Stimulated activated CD8-positive, alpha-beta memory T cell treated with anti-CD3 and anti-CD28 coated beads, Interleukin-15, amount 100 ng/mL, for 4 hours (primary cell): ENCODE measurements at regions not wholly inside any gene's neighbourhood (a gene's known extent, or its start where the extent isn't known, plus 50 kb on each side); places are given as distances from the start of the nearest gene placed in this dataset.
"Not testable (repeated sequence)": the region's sequence is repeated elsewhere in the genome, so short reads cannot be mapped to it uniquely, and the experiment has no call there.

Experiments
- DNase-seq, 2 donors: peaks; one replicate each; pipeline ENCODE4 v3.0.0-alpha.2; 2020; ENCODE audit warnings: low read depth in 2 of 2

- DNase-seq: no peak
These were observed 566.4 kb upstream of the C16orf82 start for GRCh38 chr16:26500326-26500725.

GRCh38 chr16:26505496-26505895 lies 561.2 kb upstream of the C16orf82 start:
- no peak for DNase-seq

- DNase-seq: not testable (repeated sequence)
These were observed 557.8 kb upstream of the C16orf82 start for GRCh38 chr16:26508946-26509345.

DNA sequence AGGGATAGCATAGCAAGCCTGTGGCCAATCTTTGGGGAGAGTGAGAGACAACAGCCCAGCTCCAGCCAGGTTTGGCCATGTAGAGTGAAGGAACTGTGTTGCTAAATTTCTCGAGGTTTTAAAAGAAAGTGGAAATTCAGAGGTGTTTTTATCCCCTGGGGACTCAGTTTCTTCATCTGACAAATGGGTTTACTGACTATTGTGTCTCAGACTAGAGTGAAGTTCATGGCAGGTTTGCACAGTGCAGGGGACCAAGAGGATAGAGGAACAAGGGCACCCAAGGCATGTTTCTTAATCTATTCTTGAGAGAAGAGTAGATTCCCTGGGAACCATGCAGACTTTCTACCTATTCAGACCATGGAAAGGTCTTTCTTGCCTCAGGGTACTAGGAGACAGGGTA lies 555.8 kb upstream of the C16orf82 start:
- no peak for DNase-seq

DNA sequence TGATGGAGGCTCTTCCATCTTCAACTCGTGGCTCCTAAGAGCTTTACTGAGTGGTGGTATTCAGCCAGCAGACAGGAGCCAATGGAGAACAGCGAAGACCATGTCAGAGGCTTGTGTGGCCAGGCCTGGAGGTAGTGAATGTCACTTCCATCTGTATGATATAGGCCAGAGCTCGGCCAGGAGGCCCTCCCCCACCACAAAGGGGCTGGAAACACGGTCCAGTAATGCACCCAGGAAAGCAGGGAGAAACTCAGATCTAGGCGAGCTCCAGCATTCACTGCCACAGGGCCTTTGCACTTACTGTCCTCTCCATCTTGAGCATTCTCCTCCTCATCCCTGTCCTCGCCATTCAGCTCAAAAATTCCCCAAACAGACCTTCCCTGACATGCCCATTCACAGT lies 555.3 kb upstream of the C16orf82 start:
- DNase-seq: no peak

- DNase-seq: no peak
These were observed 545.1 kb upstream of the C16orf82 start for GRCh38 chr16:26521626-26522025.

DNA sequence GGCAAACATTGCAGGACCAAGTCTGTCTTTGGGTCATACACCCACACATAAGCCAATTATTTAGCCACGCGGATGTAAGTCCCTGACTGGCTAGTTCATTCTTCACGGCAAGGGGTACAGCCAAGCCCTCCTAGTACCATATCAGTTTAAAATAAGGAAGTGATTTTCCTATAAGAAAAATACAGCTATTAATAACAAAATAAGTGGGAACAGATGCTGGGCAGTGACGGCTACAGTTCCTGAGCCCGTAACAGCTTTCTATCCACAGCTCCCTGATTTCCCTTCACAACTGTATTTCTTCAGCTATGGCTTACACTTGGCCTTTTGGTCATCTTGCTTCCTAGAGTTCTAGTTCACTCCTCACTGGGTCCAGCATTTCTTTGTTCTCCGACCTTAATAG lies 542.4 kb upstream of the C16orf82 start:
- DNase-seq: no peak

GRCh38 chr16:26524846-26525245 lies 541.9 kb upstream of the C16orf82 start:
- no peak for DNase-seq

GRCh38 chr16:26525856-26526255 lies 540.9 kb upstream of the C16orf82 start:
- no peak for DNase-seq

- DNase-seq: no peak
These were observed 540.1 kb upstream of the C16orf82 start for GRCh38 chr16:26526633-26527032.

GRCh38 chr16:26530584-26531289 lies 536.0 kb upstream of the C16orf82 start:
- DNase-seq: no peak

DNA sequence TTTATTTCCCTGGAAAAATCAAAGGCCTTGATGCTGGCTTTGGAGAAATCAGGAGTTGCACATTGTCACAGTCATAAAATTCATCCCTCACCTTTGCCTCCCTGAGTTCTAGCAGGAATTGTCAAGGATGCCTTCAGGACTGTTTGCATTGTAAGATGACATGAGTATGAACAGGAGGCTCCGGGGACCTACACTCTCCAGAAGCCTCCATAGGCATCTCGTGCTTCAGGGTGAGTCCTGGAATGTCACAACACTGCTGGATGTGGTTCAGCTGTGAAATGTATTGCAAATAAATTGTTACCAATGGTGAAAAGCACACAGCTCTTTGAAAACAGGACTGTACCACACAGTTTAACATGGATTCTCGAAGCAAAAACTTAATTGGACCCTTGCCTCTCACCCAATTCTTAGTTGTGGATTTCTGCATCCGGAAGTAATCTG lies 535.4 kb upstream of the C16orf82 start:
- no peak for DNase-seq

- no peak for DNase-seq
These were observed 534.3 kb upstream of the C16orf82 start for GRCh38 chr16:26532456-26532855.

GRCh38 chr16:26542198-26542597 lies 524.5 kb upstream of the C16orf82 start:
- DNase-seq: no peak

- DNase-seq: no peak
These were observed 520.2 kb upstream of the C16orf82 start for GRCh38 chr16:26546573-26546972.

GRCh38 chr16:26547681-26548080 lies 519.0 kb upstream of the C16orf82 start:
- no peak for DNase-seq

DNA sequence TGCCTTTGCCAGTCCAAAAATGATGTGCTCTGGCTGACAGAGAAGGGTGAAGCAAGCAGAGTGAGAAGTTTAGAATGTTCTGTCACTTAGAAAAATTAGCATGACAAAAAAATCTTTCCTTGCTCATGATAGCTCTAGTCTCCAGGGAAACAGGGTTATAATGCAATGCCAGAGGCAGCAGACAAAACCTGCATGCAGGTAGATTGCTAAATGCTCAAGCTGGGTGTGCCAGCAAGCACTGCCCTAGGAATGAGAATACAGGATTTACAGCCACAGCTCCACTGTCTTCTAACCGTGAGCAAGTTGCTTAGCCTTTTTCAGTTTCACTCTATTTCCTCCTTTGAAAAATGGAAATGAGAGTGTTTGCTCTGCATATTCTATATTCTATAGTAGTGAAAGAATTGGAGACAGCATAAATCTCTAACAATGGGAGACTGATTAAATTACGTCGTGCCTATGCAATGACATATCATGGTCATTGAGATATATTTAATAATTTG lies 516.6 kb upstream of the C16orf82 start:
- DNase-seq: no peak

GRCh38 chr16:26554030-26554429 lies 512.7 kb upstream of the C16orf82 start:
- no peak for DNase-seq

GRCh38 chr16:26561303-26561702 lies 505.4 kb upstream of the C16orf82 start:
- DNase-seq: no peak

DNA sequence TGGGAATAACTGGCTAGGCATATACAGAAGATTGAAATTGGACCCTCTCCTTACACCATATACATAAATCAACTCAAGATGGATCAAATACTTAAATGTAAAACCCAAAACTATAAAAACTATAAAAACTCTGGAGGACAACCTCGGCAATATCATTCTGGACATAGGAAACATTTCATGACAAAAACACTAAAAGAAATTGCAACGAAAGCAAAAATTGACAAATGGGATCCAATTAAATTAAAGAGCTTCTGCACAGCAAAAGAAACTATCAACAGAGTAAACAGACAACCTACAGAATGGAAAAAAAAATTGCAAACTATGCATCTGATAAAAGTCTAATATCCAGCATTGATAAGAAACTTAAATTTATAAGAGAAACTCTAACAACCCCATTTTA lies 503.7 kb upstream of the C16orf82 start:
- DNase-seq: no peak

DNA sequence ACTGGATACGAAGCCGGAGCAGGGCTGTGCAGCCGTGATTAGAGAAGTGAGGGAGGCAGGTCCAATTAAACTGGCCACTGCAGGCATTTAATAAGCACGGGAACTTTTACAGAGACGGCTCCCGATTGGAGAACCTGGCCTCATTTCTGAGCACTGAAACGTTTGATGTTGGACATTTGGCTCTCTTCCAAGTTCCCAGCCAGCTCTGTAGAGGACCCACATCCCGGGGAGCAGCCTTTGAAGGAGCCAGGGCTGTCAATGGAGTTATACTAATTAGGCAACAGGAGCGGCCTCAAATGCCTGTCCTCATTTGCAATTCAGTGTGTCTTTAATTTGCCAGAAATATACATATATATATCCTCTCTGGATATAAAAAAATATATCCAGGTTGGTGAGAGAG lies 499.4 kb upstream of the C16orf82 start:
- DNase-seq: no peak

- no peak for DNase-seq
These were observed 496.9 kb upstream of the C16orf82 start for GRCh38 chr16:26569793-26570192.

GRCh38 chr16:26578748-26579147 lies 488.0 kb upstream of the C16orf82 start:
- no peak for DNase-seq

DNA sequence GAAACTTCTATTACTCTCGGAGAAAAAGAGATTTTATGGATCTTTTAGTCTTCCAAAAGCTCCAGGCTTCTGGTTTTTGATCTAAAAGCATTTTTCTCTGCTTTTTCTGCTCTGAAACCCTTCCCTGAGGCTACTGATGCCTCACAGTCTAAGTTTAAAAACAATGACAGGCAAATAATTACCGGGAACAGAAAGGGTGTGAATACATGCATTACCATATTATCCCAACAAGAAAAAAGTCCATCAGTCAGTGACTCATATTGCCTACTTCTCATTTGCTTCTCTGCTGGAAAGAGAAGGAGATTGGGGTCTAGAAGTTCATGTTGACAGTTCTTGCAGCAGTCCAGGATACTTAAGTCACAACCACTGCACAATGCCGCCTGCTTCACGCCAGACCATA lies 482.9 kb upstream of the C16orf82 start:
- no peak for DNase-seq
